NCI-H2196 (cell line): ENCODE measurements at regions not wholly inside any gene's neighbourhood (a gene's known extent, or its start where the extent isn't known, plus 50 kb on each side); places are given as distances from the start of the nearest gene placed in this dataset.
"Not testable (repeated sequence)": the region's sequence is repeated elsewhere in the genome, so short reads cannot be mapped to it uniquely, and the experiment has no call there.

Source experiments
- DNase-seq: peaks from one replicate; lab custom pipeline; 2025; ENCODE audit not compliant: unreplicated experiment; lab: John Stamatoyannopoulos, UW

DNA sequence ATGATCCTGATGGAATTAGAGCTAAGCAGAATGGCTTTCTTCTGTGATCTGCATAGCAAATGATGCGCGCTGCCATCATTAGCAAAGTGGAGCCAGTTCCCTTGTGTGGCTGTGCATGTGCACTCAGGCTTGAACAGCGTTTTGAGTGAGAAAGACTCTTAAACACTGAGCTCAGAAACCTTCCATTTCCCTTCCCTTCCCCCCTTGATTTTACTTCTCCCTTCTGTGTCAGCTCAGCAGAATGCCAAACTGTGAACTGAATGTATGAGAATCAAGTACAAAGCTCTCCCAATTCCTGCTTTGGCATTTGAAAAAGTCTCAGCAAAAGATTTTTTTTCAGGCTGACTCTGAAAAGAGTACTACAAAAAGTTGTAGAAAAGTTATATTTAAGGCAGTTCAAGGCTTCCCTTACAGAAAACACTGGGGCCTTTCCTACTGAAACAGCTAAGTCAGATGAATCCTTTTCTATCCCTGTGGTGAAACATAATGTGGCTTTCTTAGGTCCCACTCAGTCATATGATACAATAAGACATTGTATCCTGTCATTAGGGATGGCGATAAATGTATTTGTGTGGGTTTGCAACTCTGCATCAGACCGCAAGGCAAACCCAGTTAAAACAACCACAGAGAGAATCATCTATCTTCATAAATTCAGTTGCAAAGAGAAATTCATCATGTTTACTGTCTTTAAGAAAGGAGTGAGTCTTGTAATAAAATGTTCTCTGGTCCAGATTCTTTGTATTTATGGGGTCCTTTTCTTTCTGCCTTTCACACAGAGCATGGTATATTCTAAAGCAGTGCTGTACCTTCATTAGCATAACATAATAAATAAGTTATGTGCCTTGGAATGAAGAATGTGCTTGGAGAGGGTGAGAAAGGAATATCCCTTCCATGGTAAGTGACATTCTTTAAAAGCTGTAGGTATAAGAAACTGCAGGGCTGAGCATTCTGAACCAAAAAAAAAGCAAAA lies 222.6 kb downstream of the CAAP1 start:
- no peak for DNase-seq

DNA sequence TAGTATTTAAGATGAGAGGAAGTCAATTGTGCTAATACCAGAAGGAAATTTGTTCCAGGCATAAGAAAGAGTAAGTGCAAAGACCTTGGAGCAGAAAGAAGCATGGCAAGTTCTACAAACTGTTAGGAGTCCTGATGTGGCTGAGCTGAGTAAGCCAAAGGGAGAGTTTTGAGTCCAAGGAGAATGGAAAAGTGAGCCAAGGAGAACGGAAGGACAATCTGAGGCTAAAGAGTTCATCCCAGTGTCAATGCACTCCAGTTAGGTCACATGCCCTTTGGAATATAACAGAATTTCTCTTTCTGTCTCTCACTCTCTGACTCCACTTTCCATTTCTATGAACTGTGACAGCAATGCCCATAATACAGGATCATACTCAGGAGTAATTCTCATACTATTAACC lies 224.7 kb downstream of the CAAP1 start:
- DNase-seq: no peak

DNA sequence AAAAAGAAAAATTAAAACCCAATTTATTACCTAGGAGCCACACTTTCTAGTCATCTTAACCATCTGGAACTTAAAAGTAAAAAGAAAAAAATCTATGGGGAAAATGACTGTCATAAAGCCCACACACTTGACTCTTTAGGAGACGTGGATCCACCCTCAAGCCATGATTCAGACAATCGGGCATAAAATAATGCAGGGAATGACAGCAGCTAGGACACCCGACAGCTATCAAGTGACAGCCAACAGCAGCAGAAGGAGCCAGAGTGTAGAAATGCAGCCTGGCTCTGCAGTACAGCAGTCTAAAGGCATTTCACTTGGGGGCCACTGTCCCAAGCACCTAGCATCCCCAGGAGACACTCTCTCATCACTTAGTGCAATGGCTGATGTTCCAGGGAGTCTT lies 226.9 kb downstream of the CAAP1 start:
- no peak for DNase-seq

DNA sequence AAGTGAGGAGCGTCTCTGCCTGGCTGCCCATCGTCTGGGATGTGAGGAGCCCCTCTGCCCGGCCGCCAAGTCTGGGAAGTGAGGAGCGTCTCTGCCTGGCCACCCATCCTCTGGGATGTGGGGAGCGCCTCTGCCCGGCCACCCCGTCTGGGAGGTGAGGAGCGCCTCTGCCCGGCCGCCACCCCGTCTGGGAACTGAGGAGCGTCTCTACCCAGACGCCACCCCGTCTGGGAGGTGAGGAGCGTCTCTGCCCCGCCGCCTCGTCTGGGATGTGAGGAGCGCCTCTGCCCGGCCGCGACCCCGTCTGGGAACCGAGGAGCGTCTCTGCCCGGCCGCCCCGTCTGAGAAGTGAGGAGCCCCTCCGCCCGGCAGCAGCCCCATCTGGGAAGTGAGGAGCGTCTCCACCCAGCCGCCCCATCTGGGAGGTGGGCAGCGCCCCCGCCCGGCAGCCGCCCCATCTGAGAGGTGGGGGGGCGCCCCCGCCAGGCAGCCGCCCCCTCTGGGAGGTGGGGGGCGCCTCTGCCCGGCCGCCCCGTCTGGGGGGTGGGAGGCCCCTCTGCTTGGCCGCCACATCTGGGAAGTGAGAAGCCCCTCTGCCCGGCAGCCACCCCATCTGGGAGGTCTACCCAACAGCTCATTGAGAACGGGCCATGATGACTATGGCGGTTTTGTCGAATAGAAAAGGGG lies 228.4 kb downstream of the CAAP1 start:
- not testable (repeated sequence) for DNase-seq

DNA sequence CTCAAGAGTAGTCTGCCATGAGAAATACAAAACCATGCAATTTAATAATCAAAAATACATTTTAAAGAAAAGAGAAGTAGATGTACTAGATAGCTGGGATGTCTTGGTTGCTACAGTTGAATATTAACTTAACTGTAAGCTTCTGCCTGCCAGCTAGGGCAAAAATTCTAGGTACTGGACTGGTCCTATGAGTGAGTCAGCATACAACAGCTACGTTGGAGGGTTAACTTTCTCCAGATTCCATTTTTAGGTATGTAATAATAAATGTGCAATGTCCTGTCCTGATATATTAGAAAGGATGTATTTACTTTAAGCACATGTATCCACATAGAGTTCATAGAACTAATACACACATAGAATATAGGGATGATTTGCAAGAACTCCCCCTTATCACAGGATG lies 230.1 kb downstream of the CAAP1 start:
- no peak for DNase-seq

DNA sequence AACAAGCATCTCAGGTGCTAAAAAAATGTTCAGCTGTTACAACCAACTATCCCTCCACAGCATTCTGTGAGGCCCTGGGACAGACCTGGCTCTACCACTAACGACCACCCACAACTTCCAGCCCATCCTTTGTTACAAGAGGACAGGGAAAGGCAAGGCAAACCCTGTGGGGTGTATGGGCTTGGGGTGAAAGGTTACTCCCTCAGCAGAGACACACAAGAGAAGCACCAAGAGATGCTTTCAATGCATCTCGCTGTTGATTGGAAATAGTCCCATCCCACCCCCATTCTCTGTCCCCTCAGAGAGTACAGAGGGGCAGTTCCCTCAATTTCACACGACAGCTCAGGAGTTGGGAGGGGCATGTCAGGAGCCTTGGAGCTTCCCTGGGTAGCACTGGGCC lies 234.1 kb downstream of the CAAP1 start:
- no peak for DNase-seq

DNA sequence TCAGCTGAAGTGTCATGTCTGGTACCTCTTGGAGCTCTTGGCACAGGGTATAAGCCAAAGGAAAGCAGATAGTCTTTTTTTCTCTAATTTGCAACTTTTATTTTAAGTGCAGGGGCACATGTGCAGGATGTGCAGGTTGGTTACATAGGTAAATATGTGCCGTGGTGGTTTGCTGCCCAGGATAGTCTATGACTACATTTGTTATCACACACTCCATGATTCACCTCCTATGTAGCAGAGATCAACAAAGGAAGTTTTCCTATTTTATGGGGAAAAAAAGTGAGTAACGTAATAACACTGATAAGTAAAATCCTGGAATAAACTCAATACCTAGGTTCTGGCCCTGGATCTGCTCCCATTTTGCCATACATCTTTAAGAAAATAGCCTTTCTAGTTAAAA lies 234.6 kb downstream of the CAAP1 start:
- no peak for DNase-seq

DNA sequence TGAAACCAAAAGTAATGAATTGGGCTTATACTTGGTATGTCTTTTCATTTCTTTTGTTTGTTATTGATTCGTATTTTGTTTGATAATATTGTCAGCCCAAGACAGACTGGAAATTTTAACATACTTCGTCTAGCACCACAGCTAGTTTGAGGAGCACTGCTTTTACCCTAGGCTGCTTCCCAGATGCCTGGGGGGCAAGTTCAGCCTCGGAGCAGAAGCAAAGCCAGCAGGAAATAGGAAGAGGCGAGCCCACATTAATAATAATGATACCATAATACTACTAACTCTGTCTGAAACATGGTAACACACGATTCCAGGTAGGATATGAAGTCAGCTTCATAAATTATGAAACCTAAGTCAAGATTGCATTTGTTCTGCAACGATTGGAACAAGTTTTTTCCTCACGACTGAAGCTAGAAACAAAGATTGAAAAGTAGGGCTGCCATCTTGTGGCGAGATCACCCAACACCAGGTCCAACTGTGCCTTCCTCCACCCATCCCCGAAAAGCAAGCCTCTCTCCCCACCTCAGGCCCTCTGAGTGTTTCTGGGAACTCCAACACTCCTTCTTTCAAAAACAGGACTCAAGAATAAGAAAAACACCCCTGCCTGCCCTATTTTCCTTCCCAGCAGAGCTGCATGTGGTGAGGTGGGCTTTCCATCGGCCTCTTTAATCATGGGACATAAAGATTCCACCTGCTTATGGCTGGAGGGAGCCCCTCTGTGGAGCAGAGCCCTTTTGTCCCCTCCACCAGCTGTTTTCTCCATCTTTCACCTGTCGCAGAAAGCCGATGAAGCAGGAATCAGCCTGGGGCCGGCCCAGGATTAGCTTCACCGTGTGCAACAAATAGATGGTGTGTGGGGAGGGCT lies 236.4 kb downstream of the CAAP1 start:
- peak; percentile 26 for DNase-seq

DNA sequence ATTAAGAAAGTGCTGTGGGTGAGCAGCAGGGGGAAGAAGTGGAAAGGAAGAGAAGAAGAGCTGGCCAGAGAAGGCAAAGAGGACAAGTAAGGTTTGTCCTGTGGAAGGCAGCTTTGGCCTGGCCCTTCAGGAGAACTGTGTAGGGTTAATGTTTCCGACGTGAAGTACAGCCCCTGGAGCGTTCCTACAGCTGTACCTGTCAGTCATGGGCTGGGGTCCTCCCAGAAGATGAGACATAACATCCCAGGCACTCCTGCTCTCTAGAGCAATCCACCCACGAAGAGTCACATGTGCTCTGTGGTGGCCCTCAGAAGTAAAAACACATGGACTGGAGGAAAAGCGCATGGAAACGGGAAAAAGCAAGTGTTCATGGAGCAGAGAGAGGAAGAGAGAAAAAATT lies 237.4 kb downstream of the CAAP1 start:
- DNase-seq: no peak

DNA sequence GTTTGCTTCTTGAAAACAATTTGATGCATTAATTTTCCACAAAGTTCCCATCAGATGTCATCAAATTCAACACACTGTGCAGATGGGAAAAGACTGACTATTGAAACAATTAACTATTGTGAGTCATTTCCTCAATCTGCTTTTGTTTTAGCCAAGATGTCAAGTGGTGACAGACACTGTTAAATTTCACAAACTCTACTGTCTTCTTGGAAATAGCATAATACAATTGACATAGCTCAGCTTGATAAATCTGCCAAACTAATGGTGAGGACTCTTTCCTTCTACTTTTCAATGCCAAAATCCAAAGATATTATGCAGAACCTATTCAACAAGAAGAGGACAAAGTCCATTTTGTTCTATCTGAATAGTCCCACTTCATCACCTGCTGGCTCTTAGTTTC lies 242.3 kb downstream of the CAAP1 start:
- no peak for DNase-seq

DNA sequence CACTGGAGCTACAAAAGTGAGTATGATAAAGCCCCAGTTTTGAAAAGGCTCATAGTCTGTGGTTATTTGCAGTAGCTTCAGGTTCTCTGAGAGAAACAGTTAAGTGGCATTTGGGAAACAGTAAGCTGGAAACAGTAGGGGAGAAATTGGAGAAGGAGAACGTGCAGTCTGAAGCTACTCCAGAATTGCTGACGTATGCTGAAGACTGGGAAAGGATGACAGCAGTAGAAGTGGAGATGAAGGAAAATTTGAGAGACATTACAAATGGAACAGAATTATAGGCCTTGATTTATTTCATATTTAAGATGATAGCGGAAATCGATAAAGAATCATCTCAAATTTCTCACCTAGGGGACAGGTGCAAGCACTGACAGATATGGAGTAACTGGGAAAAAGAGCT lies 248.8 kb downstream of the CAAP1 start:
- DNase-seq: no peak

DNA sequence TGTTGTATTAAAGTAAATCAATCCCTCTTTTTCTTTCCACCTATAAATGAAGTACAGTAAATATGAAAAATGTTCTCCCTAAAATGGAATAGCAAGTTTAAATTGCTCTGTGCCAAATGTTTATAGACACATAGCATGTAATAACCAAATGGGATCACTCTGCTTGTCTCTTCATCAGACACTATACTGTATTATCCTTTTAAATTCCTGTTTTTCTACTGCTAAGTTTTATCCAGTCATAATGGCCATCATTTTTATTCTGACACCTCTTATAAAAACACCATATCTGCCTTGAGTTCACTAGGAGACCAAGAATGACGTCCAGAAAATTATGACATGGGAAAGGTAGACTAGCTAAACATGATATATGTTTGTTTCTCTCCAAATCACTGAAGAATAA lies 252.8 kb downstream of the CAAP1 start:
- no peak for DNase-seq

DNA sequence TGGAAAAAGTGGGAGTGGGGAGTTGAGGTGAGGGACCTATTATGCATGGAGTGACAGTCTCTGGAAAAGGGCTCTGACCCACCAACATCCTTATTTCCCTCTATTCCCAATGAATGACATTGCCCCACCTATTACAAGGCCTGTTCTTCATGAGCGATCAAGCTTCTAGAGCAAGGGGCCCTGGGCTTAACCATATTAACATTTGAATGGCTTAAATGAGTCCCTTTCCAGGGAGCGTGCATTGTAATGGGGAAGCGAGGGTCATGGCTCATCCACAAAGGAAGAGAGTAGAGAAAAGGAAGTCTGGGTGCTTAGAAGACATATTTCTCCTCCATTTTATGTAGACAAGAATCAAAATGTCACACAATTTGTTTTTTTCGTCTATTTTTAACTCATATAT lies 255.5 kb downstream of the CAAP1 start:
- DNase-seq: no peak

DNA sequence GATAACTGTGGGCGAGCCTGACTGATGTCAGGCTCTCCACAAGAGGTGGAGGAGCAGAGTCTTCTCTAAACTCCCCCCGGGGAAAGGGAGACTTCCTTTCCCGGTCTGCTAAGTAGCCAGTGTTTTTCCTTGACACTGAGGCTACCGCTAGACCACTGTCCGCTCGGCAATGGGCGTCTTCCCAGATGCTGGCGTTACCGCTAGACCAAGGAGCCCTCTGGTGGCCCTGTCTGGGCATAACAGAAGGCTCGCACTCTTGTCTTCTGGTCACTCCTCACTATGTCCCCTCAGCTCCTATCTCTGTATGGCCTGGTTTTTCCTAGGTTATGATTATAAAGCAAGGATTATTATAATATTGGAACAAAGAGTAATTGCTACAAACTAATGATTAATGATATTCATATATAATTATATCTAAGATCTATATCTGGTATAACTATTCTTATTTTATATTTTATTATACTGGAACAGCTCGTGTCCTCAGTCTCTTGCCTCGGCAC lies 278.7 kb downstream of the CAAP1 start:
- DNase-seq: not testable (repeated sequence)

DNA sequence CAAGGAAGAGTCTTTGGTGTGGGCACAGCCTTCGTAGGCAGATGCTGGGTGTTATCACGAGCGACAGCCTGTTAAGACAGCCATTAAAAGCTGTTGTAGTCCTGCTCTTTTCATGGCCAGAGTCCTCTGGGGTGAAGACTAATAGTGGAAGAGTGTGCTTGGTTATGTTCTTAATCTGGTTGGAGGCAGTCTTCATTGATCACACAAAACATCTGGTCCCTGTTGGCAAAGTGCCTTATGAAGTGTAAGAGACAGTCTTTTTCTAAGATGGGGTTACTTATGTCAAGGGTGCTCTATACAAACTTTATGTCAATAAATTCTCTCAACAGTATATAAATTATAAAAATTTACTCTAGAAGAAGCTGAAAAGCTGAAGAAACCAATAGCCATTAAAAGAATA lies 280.4 kb downstream of the CAAP1 start:
- no peak for DNase-seq

DNA sequence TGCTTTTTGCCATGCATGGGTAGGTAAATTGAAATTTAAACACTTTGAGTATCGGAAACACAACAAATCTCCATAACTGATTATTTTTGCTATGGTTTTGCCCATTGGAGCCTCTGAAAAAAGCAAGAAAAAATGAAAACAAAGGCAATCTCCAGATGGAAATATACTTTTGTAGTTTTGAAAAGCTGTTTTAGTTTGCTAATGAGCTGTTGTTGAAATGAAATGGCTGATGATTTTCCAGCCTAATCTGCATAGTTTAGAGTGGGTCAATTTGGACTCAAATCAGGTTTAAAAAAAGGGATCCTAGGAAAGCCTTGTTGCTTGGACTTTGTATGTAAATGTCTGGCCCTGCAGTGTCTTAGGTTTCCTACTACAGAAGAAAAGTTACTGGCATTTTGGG lies 285.8 kb downstream of the CAAP1 start:
- DNase-seq: no peak

DNA sequence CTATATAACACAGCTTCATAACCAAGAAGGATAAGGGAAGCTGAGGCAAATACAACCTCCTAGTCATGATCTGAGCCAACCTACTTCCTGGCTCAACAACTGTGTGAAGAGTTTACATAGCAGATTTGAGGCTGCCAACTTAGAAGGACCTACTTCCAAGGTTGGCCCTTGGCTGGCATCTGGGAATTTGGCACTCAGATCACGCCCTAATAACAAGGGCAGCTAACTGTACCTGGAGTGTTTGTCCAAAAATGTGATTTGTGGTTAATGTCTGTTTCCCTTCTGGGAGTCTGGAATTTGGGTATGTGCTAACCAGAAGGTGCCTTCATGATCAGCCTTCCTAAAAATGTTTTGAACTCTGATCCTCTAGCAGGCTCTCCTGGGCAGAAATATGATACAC lies 287.2 kb downstream of the CAAP1 start:
- DNase-seq: no peak

DNA sequence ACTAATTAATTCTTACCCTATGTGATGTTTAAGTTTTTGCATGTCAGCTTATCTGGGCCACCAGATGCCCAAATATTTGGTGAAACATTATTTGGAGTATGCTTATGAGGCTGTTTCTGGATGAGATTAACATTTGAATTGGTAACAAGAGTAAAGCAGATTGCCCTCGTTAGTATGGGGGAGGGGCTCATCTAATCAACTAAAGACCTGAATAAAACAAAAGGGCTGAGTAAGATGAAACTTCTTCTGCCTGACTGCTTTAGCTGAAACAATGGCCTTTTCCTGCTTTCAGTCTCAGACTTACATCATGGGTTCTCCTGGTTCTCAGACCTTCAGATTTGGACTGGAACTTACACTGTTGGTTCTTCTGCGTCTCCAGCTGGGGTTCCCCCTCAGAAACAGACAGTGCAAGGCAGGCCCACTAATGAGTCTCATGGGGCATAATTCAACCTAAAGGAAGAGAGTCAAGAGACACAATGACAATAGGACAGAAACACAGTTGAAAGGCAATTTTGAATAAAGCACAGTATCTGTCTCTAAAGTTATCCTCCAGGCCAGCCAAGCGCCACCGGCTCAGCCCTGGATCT lies 288.4 kb downstream of the CAAP1 start:
- no peak for DNase-seq

DNA sequence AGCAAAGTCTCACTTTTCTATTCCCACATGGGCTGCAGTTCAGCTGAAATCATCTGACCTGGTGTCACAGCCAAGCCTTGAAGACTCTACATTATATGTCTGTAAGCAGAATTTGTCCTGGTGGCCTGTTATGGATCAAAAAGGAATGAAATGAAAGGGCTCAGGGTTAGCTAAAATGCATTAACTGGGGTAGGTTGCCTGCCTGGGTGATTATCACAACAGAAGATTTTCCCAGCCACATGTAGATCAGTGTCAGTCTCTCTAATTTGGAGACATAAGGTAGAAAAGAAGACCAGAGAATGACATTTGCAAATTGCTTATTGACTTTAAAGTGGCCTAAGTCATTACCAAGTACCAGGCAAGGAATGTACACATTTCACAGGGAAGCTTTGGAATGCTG lies 289.0 kb downstream of the CAAP1 start:
- DNase-seq: no peak

DNA sequence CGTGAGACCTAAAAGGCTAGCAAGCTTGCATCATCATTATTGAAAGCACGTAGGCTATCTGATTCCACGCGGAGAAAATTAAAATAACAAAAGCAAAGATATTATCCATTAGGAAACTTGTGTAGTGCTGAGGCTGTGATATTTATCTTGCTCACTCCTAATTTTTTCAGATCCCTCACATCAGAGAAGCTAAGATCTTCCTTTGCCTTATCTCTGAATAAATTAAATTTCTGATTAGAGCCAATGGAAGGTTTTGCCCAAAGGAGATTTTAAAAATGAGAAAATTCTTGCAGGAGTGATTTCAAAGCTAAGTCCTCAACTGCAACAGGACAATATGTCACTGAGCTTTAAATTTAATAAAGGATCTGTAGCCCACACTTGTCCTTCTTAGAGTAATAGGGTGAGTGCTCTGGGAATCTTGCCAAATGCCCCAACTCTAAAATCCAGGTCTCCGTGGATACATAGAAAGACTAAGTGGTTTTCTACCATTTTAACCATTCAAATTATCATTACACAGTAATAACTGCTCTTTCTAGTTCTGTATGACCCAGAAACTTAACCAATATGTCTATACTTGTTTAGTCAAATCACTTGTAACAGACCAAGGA lies 295.0 kb downstream of the CAAP1 start:
- DNase-seq: no peak

DNA sequence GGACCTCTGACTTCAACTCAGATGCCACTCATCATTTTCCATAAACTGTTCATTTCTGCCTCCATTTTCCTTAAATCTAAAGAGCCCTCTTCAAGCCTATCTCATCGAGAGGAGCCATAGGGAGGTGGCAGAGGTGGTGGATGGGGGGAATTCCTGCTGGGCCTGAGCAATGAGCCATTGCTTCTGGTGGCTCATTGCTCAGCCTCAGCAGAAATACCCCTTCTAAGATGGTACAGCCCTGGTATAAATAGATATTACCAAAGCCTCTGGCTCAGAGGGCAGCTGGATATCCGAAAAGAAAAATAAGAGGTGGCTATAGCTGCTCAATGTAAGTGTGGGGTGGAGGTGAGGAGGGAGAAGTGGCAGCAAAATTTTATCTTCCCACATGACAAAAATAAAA lies 313.5 kb downstream of the CAAP1 start:
- no peak for DNase-seq
